Activated T-helper 17 cell treated with anti-CD3 and anti-CD28 coated beads, Interleukin-2, amount 50 U/mL, for 72 hours (primary cell): ENCODE measurements at regions not wholly inside any gene's neighbourhood (a gene's known extent, or its start where the extent isn't known, plus 50 kb on each side); places are given as distances from the start of the nearest gene placed in this dataset.

Source experiments
- ATAC-seq: fragments of 150-1000 bp; cut with Tn5 transposase; replicated peaks from 2 replicates; pipeline ENCODE4 v1.10.0; 2021; ENCODE audit warnings: mild to moderate bottlenecking, moderate library complexity
- H3K27ac Mint-ChIP-seq: one replicate; pipeline ENCODE4 v1.8.0; 2022; ENCODE audit warnings: mixed read lengths
- H3K27me3 Mint-ChIP-seq: one replicate; pipeline ENCODE4 v1.8.0; 2022; ENCODE audit warnings: mixed read lengths
- H3K36me3 Mint-ChIP-seq: one replicate; pipeline ENCODE4 v1.8.0; 2022; ENCODE audit warnings: low read depth, mild to moderate bottlenecking, mixed read lengths
- H3K4me1 Mint-ChIP-seq: one replicate; pipeline ENCODE4 v1.8.0; 2022; ENCODE audit warnings: mixed read lengths
- H3K4me3 Mint-ChIP-seq: one replicate; pipeline ENCODE4 v1.8.0; 2022; ENCODE audit warnings: mild to moderate bottlenecking, mixed read lengths
- H3K9me3 Mint-ChIP-seq: one replicate; pipeline ENCODE4 v1.8.0; 2022; ENCODE audit warnings: mixed read lengths

- H3K4me1 Mint-ChIP-seq: no peaks in the 10 kb centered on the region
- no peaks in the 10 kb centered on the region for H3K9me3 Mint-ChIP-seq
- H3K36me3 Mint-ChIP-seq: no peaks in the 10 kb centered on the region
- no peak overlapping the region for H3K27ac Mint-ChIP-seq
- peak; percentile 71 for ATAC-seq
- H3K4me3 Mint-ChIP-seq: no peak overlapping the region
- no peaks in the 10 kb centered on the region for H3K27me3 Mint-ChIP-seq
These were observed 286.4 kb downstream of the PRDM5 start for GRCh38 chr4:120636120-120636630.

DNA sequence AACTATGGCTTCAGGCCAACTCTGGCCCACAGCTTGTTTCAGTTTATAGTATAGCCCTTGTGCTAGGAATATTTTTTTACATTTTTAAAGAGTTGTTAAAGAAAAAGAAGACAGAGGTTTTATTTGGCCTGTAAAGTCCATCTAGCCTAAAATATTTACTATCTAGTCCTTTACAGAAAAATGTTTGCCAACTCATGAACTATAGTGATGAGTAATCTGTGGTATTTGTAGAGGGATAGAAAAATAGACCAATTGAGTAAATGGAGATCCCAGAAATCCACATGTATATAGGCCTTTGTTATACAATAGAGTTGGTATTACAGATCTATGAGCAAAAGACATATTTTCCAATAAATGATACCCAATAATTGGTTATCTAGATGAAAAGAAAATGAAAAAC lies 288.7 kb downstream of the PRDM5 start:
- Mint-ChIP-seq H3K9me3 (no peaks in the 10 kb centered on the region), H3K27ac (no peak overlapping the region), H3K4me3 (no peak overlapping the region), H3K27me3 (no peaks in the 10 kb centered on the region), H3K4me1 (no peaks in the 10 kb centered on the region), H3K36me3 (no peaks in the 10 kb centered on the region)
- ATAC-seq: no peak

DNA sequence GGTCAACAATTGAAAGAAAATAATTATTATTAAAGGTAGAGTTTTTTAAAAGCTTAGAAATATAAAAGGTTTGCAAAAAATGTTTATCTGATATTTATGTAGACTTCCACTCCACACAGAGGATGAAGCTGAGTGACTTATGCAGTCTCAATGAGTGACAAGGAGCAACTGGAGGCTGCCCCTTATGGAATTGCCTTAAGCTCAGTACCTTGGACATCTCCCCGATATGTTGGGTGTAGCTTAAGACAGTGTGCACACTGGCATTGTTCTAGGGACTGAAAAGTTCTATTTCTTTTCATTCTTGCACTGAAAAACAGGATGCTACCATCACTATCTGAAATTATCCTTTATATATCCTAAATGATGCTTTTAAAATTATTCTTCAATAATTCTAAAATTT lies 292.1 kb downstream of the PRDM5 start:
- Mint-ChIP-seq H3K27ac (no peak overlapping the region), H3K4me1 (no peaks in the 10 kb centered on the region), H3K27me3 (no peaks in the 10 kb centered on the region), H3K9me3 (no peaks in the 10 kb centered on the region), H3K4me3 (no peak overlapping the region), H3K36me3 (no peaks in the 10 kb centered on the region)
- ATAC-seq: no peak

DNA sequence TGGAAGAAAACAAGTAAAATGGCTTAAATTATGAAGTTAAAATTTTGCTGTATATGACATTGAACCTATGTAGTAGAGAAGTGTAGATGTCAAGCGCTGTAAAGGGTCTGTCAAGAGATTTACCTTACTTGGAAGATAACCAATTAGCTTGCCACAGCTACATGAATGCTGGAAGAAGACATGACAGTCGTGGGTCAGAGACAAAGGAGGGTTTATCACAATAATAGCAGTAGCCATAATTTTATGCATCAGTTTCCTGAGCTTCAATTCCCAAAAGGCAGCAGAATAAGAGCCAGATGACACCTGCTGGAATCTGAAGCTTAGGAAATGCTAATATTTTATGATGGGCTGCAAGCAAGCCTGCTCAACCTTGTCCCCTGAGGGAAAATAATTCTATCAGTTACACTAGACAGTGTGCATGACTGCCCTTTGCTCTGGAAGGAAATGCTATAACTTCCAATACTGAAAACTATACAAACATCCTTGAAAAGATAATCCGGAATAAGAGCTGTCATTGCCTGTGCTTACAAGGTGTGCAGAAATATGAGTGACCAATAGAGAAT lies 292.9 kb downstream of the PRDM5 start:
- ATAC-seq: no peak
- H3K4me1 Mint-ChIP-seq: no peaks in the 10 kb centered on the region
- no peaks in the 10 kb centered on the region for H3K36me3 Mint-ChIP-seq

GRCh38 chr4:120622601-120623000 lies 299.9 kb downstream of the PRDM5 start:
- Mint-ChIP-seq H3K36me3 (no peaks in the 10 kb centered on the region), H3K27ac (no peak overlapping the region), H3K9me3 (no peaks in the 10 kb centered on the region), H3K4me3 (no peak overlapping the region), H3K4me1 (no peaks in the 10 kb centered on the region), H3K27me3 (peaks cover 13% of the 10 kb centered on the region)
- no peak for ATAC-seq

More for the DNA sequence above, 292.9 kb downstream of the PRDM5 start:
- Mint-ChIP-seq H3K4me3 (no peak overlapping the region), H3K27me3 (no peaks in the 10 kb centered on the region), H3K27ac (no peak overlapping the region), H3K9me3 (no peaks in the 10 kb centered on the region)

DNA sequence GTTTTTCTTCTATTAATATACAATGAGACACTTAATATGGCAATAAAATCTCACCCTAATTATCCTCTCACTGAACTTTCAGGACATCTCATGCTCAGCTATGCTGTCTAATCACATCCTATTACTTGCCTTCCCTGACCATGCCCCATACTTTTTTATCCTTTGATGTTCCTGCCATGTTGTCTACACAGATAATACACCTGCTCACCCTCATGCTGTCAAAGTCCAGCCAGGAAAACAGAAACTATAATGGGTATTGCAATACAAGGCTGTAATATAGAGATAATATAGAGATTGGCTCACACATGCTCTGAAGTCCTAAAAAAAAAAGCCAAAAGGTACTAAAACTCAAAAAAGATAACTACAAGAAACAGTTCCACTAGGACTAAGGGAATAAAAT lies 305.4 kb downstream of the PRDM5 start:
- H3K36me3 Mint-ChIP-seq: no peaks in the 10 kb centered on the region
- H3K9me3 Mint-ChIP-seq: no peaks in the 10 kb centered on the region
- no peak overlapping the region for H3K4me3 Mint-ChIP-seq
- peaks cover 8% of the 10 kb centered on the region for H3K27me3 Mint-ChIP-seq
- no peak overlapping the region for H3K27ac Mint-ChIP-seq
- no peaks in the 10 kb centered on the region for H3K4me1 Mint-ChIP-seq
- ATAC-seq: no peak

DNA sequence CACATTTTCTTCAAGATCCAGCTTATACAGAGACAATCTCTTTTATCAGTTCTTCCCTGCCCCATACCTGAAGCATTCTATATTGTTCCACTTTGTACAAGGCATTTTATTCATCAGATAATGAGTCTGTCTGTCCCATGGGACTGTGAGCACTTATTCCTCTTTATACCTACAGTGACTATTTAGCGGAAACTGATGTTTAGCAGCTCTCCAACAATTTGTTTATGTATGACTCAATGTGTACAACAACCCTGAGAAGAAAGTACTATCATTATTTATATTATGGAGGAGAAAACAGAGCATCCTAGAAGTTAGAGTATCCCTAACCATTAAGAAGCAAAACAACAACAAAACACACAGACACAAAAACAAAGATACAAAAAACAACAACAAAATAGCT lies 306.5 kb downstream of the PRDM5 start:
- Mint-ChIP-seq H3K4me3 (no peak overlapping the region), H3K36me3 (no peaks in the 10 kb centered on the region), H3K27ac (no peak overlapping the region), H3K27me3 (peaks cover 11% of the 10 kb centered on the region), H3K4me1 (no peaks in the 10 kb centered on the region), H3K9me3 (no peaks in the 10 kb centered on the region)
- ATAC-seq: no peak

- Mint-ChIP-seq H3K27me3 (peaks cover 8% of the 10 kb centered on the region), H3K36me3 (no peaks in the 10 kb centered on the region), H3K27ac (no peak overlapping the region), H3K4me3 (no peak overlapping the region), H3K9me3 (no peaks in the 10 kb centered on the region), H3K4me1 (no peaks in the 10 kb centered on the region)
- ATAC-seq: no peak
These were observed 308.7 kb downstream of the PRDM5 start for GRCh38 chr4:120613778-120614177.

DNA sequence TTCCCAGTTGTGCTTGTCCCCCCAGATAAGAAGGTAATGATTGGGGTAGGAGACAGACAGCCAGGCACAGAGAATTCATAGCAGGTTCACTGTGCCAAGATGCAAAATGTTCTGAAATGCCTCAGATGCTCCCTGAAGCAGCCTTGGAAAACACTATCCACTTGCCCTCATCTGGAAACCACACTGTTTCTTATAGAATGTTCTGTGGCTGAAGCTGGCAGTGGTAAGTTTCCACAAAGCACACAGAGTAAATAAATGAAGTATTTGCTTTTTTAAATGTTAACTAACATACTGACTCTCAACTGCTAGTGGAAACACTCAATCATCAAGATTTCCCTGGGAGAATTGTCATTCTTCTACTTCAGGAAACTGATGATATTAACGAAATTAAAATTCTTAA lies 311.4 kb downstream of the PRDM5 start:
- ATAC-seq: no peak
- Mint-ChIP-seq H3K36me3 (no peaks in the 10 kb centered on the region), H3K27ac (no peak overlapping the region), H3K4me1 (no peaks in the 10 kb centered on the region), H3K4me3 (no peak overlapping the region), H3K9me3 (peaks cover 4% of the 10 kb centered on the region), H3K27me3 (peaks cover 5% of the 10 kb centered on the region)

GRCh38 chr4:120591038-120591437 lies 331.5 kb downstream of the PRDM5 start:
- ATAC-seq: no peak
- Mint-ChIP-seq H3K36me3 (no peaks in the 10 kb centered on the region), H3K27me3 (no peaks in the 10 kb centered on the region), H3K4me3 (no peak overlapping the region), H3K27ac (no peak overlapping the region), H3K9me3 (no peaks in the 10 kb centered on the region), H3K4me1 (no peaks in the 10 kb centered on the region)

- no peak for ATAC-seq
- no peaks in the 10 kb centered on the region for H3K4me1 Mint-ChIP-seq
- no peaks in the 10 kb centered on the region for H3K36me3 Mint-ChIP-seq
- no peak overlapping the region for H3K27ac Mint-ChIP-seq
- no peak overlapping the region for H3K4me3 Mint-ChIP-seq
- no peaks in the 10 kb centered on the region for H3K27me3 Mint-ChIP-seq
- H3K9me3 Mint-ChIP-seq: no peaks in the 10 kb centered on the region
These were observed 332.7 kb downstream of the PRDM5 start for GRCh38 chr4:120589787-120590186.

DNA sequence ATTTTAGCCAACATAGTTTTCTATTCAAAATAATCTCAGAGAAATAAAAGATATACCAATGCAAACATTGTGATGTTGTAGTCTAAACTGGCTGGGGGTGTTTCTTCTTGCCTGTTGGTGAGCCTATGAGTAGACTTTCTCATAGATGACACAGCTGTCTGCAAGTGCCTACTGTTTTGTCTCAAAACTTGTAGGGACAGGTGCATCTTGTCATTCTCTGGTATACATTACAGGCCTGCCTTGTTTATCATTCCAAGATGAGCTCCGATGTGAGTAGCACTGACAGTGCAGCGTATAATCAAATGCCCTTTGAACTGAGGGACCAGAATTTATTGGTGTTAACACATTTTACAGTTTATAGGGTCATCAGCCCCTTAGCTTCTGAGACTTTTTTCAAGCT lies 353.8 kb downstream of the PRDM5 start:
- Mint-ChIP-seq H3K4me1 (no peaks in the 10 kb centered on the region), H3K27me3 (no peaks in the 10 kb centered on the region), H3K9me3 (no peaks in the 10 kb centered on the region), H3K36me3 (no peaks in the 10 kb centered on the region), H3K4me3 (no peak overlapping the region), H3K27ac (no peak overlapping the region)
- ATAC-seq: no peak

- H3K9me3 Mint-ChIP-seq: peaks cover 9% of the 10 kb centered on the region
- no peaks in the 10 kb centered on the region for H3K27me3 Mint-ChIP-seq
- H3K36me3 Mint-ChIP-seq: no peaks in the 10 kb centered on the region
- ATAC-seq: no peak
- no peak overlapping the region for H3K27ac Mint-ChIP-seq
- H3K4me1 Mint-ChIP-seq: no peaks in the 10 kb centered on the region
- no peak overlapping the region for H3K4me3 Mint-ChIP-seq
These were observed 360.9 kb downstream of the PRDM5 start for GRCh38 chr4:120561648-120562047.

- Mint-ChIP-seq H3K9me3 (peaks cover 9% of the 10 kb centered on the region), H3K4me3 (no peak overlapping the region), H3K27ac (no peak overlapping the region), H3K4me1 (no peaks in the 10 kb centered on the region), H3K36me3 (no peaks in the 10 kb centered on the region), H3K27me3 (peaks cover 2% of the 10 kb centered on the region)
- ATAC-seq: no peak
These were observed 365.2 kb downstream of the PRDM5 start for GRCh38 chr4:120557372-120557771.

DNA sequence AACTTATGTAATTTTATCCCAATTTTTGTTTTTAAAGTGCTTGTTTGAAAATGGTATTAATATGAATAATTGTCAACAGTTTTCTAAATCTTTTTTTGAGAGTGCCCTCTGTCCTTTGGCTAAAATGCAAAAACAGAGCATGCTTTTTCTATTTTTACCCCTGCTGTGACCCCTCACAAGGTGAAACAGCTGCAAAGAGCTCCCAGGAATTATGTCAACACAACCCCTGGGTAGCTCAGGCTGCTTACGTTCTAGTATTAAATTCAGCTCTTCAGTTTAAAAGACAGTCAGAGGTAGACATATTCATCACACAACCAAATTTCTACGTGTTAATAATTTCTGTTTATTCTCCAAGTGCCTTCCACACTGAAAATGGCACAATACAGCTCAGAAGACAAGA lies 367.5 kb downstream of the PRDM5 start:
- Mint-ChIP-seq H3K4me1 (no peaks in the 10 kb centered on the region), H3K9me3 (no peaks in the 10 kb centered on the region), H3K27me3 (peaks cover 2% of the 10 kb centered on the region), H3K27ac (no peak overlapping the region), H3K36me3 (no peaks in the 10 kb centered on the region), H3K4me3 (no peak overlapping the region)
- no peak for ATAC-seq

- no peak overlapping the region for H3K4me3 Mint-ChIP-seq
- no peak for ATAC-seq
- no peaks in the 10 kb centered on the region for H3K4me1 Mint-ChIP-seq
- H3K27ac Mint-ChIP-seq: no peak overlapping the region
- H3K9me3 Mint-ChIP-seq: no peaks in the 10 kb centered on the region
- H3K36me3 Mint-ChIP-seq: no peaks in the 10 kb centered on the region
- H3K27me3 Mint-ChIP-seq: peaks cover 2% of the 10 kb centered on the region
These were observed 368.4 kb downstream of the PRDM5 start for GRCh38 chr4:120554086-120554485.
